HL-60 (cell line): ENCODE measurements at regions not wholly inside any gene's neighbourhood (a gene's known extent, or its start where the extent isn't known, plus 50 kb on each side); places are given as distances from the start of the nearest gene placed in this dataset.

ENCODE experiments used
- DNase-seq, 2 experiments: peaks; one replicate each; pipeline ENCODE4 v3.0.0-alpha.2; 2010 to 2020; ENCODE audit warnings: low read depth in 1 of 2, low spot score in 1 of 2
- H3K27ac ChIP-seq: fragments of 250-450 bp; sonication (Bioruptor Pico); replicated peaks from 2 replicates; pipeline ENCODE4 v1.5.1; 2020; ENCODE audit warnings: mild to moderate bottlenecking, moderate library complexity
- H3K27me3 ChIP-seq: fragments of 250-450 bp; sonication (Bioruptor Pico); 2 replicates; pipeline ENCODE4 v1.5.1; 2021; ENCODE audit warnings: mild to moderate bottlenecking, moderate library complexity; ENCODE audit not compliant: insufficient read depth, poor library complexity, severe bottlenecking
- H3K4me3 ChIP-seq: replicated peaks from 2 replicates; pipeline ENCODE4 v1.5.1; 2011; ENCODE audit warnings: mild to moderate bottlenecking, control low read depth, low read length; ENCODE audit not compliant: insufficient read depth
- GABPA ChIP-seq: IDR thresholded peaks from 2 replicates; pipeline ENCODE4 v1.6.1; 2012; ENCODE audit warnings: low read depth
- POLR2AphosphoS5 ChIP-seq: IDR thresholded peaks from 2 replicates; pipeline ENCODE4 v1.6.1; 2012; ENCODE audit warnings: low read depth
- SPI1 ChIP-seq: IDR thresholded peaks from 2 replicates; pipeline ENCODE4 v1.6.1; 2012; ENCODE audit warnings: low read depth, mild to moderate bottlenecking, borderline replicate concordance
- TF ChIP-seq, protein P1 (sequence below): IDR thresholded peaks from 2 replicates; pipeline ENCODE4 v1.6.1; 2012; ENCODE audit warnings: low read depth; ENCODE audit not compliant: insufficient replicate concordance
- TF ChIP-seq, protein P2 (sequence below): IDR thresholded peaks from one replicate; pipeline ENCODE4 v1.5.1; 2011; ENCODE audit warnings: low read length, control low read depth, inconsistent platforms; ENCODE audit not compliant: insufficient read depth

DNA sequence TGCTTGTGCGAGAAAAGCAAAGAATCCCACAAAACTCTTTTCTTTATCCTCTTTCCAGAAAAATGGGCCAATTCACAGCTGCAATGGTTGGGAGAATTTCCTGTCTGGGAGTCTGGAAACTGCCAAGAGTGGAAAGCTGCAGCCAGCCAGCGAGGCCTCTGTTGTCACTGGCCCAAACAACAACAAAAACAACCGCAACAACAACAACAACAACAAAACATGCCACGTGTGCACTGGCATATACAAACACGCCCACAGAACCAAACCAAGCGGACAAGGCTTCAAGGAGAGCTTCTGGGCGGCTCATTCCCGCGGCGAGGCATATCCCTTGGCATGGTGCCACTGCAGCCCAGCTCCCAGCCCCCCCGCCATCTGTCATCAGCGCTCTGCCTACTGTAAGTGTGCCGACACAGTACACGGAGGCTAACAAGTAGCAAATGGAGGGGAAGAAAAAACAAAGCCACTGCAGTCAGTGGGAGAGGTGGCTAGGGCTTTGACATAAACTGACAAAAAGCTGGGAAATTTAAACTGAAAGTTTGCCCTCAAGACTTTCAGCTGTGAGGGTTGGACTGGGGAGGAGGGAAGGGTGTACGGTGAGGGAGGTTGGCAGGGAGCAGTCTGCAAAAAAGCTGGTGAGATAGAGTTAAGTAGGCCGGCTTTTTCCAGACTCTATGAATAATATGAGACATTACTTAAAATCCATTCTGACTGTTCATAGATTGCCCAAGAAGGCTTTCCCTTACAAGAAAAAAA lies 165.0 kb upstream of the ZNF462 start:
- Histone ChIP-seq H3K4me3 (no peak overlapping the region), H3K27ac (no peak overlapping the region), H3K27me3 (no peaks in the 10 kb centered on the region)
- TF ChIP-seq GABPA (no peak), SPI1 (no peak), POLR2AphosphoS5 (no peak)
- TF ChIP-seq, protein P1, sequence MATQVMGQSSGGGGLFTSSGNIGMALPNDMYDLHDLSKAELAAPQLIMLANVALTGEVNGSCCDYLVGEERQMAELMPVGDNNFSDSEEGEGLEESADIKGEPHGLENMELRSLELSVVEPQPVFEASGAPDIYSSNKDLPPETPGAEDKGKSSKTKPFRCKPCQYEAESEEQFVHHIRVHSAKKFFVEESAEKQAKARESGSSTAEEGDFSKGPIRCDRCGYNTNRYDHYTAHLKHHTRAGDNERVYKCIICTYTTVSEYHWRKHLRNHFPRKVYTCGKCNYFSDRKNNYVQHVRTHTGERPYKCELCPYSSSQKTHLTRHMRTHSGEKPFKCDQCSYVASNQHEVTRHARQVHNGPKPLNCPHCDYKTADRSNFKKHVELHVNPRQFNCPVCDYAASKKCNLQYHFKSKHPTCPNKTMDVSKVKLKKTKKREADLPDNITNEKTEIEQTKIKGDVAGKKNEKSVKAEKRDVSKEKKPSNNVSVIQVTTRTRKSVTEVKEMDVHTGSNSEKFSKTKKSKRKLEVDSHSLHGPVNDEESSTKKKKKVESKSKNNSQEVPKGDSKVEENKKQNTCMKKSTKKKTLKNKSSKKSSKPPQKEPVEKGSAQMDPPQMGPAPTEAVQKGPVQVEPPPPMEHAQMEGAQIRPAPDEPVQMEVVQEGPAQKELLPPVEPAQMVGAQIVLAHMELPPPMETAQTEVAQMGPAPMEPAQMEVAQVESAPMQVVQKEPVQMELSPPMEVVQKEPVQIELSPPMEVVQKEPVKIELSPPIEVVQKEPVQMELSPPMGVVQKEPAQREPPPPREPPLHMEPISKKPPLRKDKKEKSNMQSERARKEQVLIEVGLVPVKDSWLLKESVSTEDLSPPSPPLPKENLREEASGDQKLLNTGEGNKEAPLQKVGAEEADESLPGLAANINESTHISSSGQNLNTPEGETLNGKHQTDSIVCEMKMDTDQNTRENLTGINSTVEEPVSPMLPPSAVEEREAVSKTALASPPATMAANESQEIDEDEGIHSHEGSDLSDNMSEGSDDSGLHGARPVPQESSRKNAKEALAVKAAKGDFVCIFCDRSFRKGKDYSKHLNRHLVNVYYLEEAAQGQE: no peak
- TF ChIP-seq, protein P2, sequence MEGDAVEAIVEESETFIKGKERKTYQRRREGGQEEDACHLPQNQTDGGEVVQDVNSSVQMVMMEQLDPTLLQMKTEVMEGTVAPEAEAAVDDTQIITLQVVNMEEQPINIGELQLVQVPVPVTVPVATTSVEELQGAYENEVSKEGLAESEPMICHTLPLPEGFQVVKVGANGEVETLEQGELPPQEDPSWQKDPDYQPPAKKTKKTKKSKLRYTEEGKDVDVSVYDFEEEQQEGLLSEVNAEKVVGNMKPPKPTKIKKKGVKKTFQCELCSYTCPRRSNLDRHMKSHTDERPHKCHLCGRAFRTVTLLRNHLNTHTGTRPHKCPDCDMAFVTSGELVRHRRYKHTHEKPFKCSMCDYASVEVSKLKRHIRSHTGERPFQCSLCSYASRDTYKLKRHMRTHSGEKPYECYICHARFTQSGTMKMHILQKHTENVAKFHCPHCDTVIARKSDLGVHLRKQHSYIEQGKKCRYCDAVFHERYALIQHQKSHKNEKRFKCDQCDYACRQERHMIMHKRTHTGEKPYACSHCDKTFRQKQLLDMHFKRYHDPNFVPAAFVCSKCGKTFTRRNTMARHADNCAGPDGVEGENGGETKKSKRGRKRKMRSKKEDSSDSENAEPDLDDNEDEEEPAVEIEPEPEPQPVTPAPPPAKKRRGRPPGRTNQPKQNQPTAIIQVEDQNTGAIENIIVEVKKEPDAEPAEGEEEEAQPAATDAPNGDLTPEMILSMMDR: no peak
- no peak for DNase-seq

DNA sequence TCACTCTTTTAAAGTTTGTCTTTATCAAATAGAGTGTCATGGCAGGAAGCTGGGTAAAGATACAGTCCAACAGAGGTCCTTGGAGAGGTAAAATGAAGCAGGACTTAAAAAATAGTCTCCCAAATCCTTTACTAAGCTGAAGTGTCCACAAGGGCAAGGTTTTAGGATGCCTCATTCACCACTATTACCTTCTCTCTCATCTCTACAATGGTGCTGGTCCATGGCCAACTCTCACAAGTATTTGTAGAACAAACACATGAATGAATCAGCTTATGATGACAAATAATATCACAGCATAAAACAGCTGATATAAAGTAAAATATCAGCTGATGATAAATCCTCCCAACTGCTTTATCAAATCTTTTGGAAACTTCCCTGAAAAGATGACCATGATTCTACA lies 162.3 kb upstream of the ZNF462 start:
- TF ChIP-seq GABPA (no peak), POLR2AphosphoS5 (no peak), SPI1 (no peak)
- TF ChIP-seq, protein P2: no peak
- TF ChIP-seq, protein P1: no peak
- Histone ChIP-seq H3K4me3 (no peak overlapping the region), H3K27me3 (no peaks in the 10 kb centered on the region), H3K27ac (no peak overlapping the region)
- DNase-seq: no peak

DNA sequence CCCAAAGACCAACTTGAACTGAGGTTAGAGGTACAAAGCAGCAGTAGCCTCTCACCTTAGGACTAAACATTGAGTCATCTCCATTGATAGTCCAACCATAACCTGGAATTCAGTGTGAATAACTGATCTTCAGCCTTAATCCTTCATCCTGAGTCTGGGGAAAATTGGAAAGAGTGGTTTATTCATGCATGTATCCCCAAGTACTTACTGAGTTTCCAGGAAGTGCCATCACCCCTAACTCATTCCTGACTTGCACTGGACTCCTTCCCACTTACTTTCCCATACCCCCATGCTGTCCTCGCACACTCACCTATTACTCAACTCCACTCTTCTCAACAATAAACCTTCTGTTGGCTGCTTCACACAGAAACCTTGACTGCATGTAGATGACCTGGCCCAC lies 161.4 kb upstream of the ZNF462 start:
- DNase-seq: no peak
- Histone ChIP-seq H3K27me3 (no peaks in the 10 kb centered on the region), H3K4me3 (no peak overlapping the region), H3K27ac (no peak overlapping the region)
- no peak for TF ChIP-seq GABPA
- TF ChIP-seq POLR2AphosphoS5: no peak
- TF ChIP-seq, protein P1: no peak
- TF ChIP-seq, protein P2: no peak
- no peak for TF ChIP-seq SPI1
